ENCODE measurements at regions not wholly inside any gene's neighbourhood (a gene's known extent, or its start where the extent isn't known, plus 50 kb on each side); places are given as distances from the start of the nearest gene placed in this dataset.

- Histone ChIP-seq H3K14ac (ENCODE audit: insufficient read depth, low read length) (no peak overlapping the region), H3K79me1 (ENCODE audit: insufficient read depth, low read depth, low read length, poor library complexity, severe bottlenecking) (no peaks in the 10 kb centered on the region), H3K4me2 (ENCODE audit: insufficient read depth, insufficient read length, low read length) (no peak overlapping the region), H2BK120ac (ENCODE audit: low read depth, low read length, poor library complexity, severe bottlenecking) (no peak overlapping the region), H3K4me1 (ENCODE audit: insufficient read depth, low read length) (no peaks in the 10 kb centered on the region), H2BK20ac (ENCODE audit: low read depth, low read length, poor library complexity, severe bottlenecking) (no peak overlapping the region), H2BK5ac (ENCODE audit: insufficient read length, low read length) (no peak overlapping the region), H3K4ac (ENCODE audit: low read depth, low read length) (no peak overlapping the region), H3K23me2 (ENCODE audit: insufficient read length, low read depth, low read length, poor library complexity, severe bottlenecking) (no peaks in the 10 kb centered on the region), H3K79me2 (ENCODE audit: insufficient read depth, low read length) (no peaks in the 10 kb centered on the region), H3T11ph (ENCODE audit: low read length) (no peak overlapping the region), H3K27ac (ENCODE audit: insufficient read length, low read depth, low read length) (no peak overlapping the region), H2BK12ac (ENCODE audit: insufficient read length, low read depth, low read length) (no peak overlapping the region), H4K20me1 (ENCODE audit: control insufficient read depth, insufficient read depth, insufficient read length) (no peaks in the 10 kb centered on the region), H3K23ac (ENCODE audit: insufficient read length, low read depth, low read length) (no peak overlapping the region), H3K9me3 (ENCODE audit: control insufficient read depth, low read depth, low read length) (no peaks in the 10 kb centered on the region), H3K56ac (ENCODE audit: insufficient read length, low read depth, low read length) (no peak overlapping the region), H3K27me3 (ENCODE audit: insufficient read depth, low read length) (no peaks in the 10 kb centered on the region), H2AK5ac (ENCODE audit: insufficient read length, low read length) (no peak overlapping the region), H4K91ac (ENCODE audit: insufficient read length, low read depth, low read length) (no peak overlapping the region), H3K9ac (ENCODE audit: extremely low read depth, insufficient read length, low read length) (no peak overlapping the region), H3K18ac (ENCODE audit: insufficient read length, low read depth, low read length) (no peak overlapping the region), H2AFZ (ENCODE audit: low read length) (no peak overlapping the region), H4K5ac (ENCODE audit: insufficient read length, low read depth, low read length) (no peak overlapping the region), H4K8ac (replicated peaks; ENCODE audit: insufficient read length, low read depth, low read length) (no peak overlapping the region), H2BK15ac (ENCODE audit: low read depth, low read length) (no peak overlapping the region)
- no peak overlapping the region for H3K4me3 Mint-ChIP-seq
- no peak for TF ChIP-seq CTCF (conservative IDR thresholded peaks at IDR 0.05)
- no CpG with 5 or more reads among the region's 3 CpGs for WGBS (ENCODE audit: extremely low coverage, insufficient read length, low lambda C conversion rate)
- peaks cover 4 to 19% (median 4%) of the 10 kb centered on the region in 3 experiments; a peak in 5 of 7 replicates for H3K36me3 Mint-ChIP-seq (ENCODE audit: insufficient read depth in 1 of 3, low read depth in 3 of 3)
- peaks cover 14 to 17% of the 10 kb centered on the region in 2 experiments for H3K9me3 Mint-ChIP-seq
- peak overlapping the region in 2 of 3 experiments; percentile 44 to 69; a peak in 4 of 7 replicates for H3K27ac Mint-ChIP-seq
- DNase-seq: no peak
- no peaks in the 10 kb centered on the region for H3K27me3 Mint-ChIP-seq (ENCODE audit: low read depth)
- peaks cover 2 to 8% of the 10 kb centered on the region in 2 experiments for H3K4me1 Mint-ChIP-seq
These were observed 53.7 kb upstream of the SMAD1 start for GRCh38 chr4:145427991-145428390.
